G401 (cell line): ENCODE measurements at regions not wholly inside any gene's neighbourhood (a gene's known extent, or its start where the extent isn't known, plus 50 kb on each side); places are given as distances from the start of the nearest gene placed in this dataset.
"Not testable (repeated sequence)": the region's sequence is repeated elsewhere in the genome, so short reads cannot be mapped to it uniquely, and the experiment has no call there.

Source experiments
- DNase-seq: peaks from one replicate; pipeline ENCODE4 v3.0.0-alpha.2; 2015; ENCODE audit warnings: low spot score
- in situ Hi-C: cut with HindIII; loops from 2 replicates; pipeline ENCODE4 v1.10.0; 2016; ENCODE audit warnings: low sequenced_read_pairs, mixed read lengths

GRCh38 chr1:219863816-219864215 is 64.5 kb downstream of the SLC30A10 start:
- DNase-seq, in situ Hi-C loops: not testable (repeated sequence)

DNA sequence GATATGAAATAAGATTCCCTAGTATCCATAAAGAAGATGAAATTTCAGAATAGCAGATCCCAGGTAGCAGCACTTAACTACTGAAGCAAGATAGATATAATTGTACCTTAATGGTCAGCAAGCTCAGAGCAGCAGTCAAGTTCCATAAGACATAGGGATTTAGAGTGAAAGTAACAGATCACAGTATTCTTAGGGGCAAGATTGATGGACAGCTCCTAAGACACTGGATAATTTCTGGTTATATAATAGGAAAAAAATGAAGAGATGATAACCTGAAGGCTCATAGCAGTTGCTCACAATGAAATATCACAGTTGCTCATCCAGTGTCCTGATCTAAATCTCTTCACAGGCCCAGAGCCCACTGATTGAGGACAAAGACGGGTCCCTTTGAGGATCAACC is 66.0 kb downstream of the SLC30A10 start:
- no peak for DNase-seq
- in situ Hi-C loops, result no loop called here

DNA sequence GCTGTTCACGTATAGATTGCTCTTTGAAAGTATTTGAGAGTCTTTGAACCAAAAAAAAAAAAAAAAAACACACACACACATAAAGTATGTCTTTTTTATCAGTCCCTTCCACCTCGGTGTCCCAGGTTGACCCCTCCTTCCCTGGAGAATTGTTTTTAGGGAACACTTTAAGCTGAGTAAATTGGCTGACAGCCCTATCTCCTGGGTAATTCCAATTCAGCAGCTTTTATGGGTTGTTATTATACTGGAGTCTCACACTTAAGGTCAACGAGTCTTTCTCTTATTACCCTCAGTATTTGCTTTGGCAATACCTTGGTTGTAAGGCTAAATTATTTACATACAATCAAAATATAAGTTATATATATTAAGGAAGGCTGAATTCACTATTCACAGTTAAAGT is 69.4 kb downstream of the SLC30A10 start:
- DNase-seq, result no peak
- in situ Hi-C loops, result no loop called here

- DNase-seq, result no peak
- in situ Hi-C loops, result no loop called here
These were observed 81.0 kb downstream of the SLC30A10 start for GRCh38 chr1:219847215-219847855.

- in situ Hi-C loops, DNase-seq: not testable (repeated sequence)
These were observed 88.8 kb downstream of the SLC30A10 start for GRCh38 chr1:219839595-219839994.

- in situ Hi-C loops, result no loop called here
- no peak for DNase-seq
These were observed 90.4 kb downstream of the SLC30A10 start for GRCh38 chr1:219837994-219838294.

DNA sequence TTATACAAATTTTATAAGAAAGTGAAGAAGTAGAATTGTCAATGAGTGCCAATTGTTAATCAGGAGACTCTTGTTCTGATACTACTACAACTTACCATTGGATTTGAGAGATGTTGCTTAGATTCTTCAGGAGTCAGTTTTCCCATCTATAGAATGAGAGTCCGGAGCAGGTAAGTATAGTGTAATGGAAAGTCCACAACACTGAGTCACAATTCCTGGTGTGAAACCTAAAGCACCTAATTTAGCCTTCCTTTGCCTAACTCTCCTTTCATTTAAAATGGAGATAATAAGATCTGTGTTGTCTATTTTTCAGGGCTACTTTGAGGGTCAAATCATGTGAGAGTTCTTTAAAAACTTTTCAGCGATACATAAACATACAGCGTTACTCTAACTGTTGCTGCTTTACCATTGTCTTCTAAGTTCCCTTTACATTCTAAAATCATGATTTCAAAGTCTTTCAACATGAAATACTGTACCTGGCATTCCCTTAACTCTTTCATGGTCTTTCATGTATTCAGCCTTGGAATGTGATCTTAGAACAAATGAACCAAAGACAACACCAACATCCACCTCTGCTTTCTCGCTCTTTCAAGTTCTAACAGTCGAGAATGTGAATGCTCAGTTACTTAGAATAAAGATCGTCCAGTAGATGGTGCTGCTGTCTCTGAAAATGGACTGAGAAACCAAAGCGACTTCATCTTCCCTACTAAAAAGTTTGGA is 90.9 kb downstream of the SLC30A10 start:
- DNase-seq, result peak; percentile 41
- in situ Hi-C loops, result no loop called here

DNA sequence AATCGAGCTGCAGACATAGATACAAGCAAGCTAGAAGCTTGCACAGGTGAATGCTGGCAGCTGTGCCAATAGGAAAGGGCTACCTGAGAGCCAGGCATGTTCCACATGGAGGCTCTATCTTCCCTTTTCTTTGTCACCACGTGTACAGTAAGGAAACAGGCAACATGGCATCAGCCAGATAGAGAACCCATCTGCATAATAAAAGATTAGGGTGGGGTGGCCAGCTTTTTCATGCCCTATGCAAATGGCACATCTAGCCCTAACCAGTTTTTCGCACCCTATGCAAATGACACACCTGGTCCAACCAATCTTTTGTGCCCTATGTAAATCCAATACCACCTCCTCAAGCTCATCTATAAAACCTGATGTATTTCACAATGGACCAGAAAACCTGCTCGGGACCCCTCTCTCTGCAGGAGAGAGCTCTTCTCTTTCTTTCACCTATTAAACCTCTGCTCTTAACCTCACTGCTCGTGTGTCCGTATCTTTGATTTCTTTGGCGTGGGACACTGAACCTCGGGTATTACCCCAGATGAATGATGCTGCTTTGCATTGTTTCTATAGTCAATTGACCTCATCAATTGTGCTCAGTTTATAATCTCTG is 93.9 kb downstream of the SLC30A10 start:
- in situ Hi-C loops, result no loop called here
- DNase-seq, result no peak

DNA sequence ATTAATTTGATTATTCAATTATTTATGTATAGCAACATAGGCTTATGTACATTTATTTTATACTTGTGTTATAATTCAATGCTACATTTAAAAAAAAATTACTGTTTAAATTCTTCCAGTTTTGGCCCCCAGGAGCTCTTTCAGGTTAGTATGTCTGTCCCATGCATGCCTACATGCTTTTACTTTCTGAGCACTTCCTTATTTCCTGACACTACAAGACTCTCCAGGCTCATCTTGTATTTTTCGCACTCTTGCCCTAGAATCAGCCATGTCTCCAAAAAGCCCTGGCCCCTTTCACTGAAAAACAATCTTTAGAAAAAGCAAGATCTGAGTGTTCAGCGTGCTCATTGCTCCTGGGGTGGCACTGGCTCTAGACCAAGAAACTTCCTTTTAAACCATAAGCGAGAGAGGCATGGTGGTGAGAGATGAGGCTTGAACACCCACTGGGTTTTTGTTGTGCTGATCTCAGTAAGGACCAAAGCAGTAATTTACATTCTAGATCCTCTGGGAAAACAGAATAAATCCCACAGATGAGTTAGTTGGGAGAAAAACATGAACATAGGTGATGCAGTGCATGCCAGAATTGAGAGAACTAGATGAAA is 95.0 kb downstream of the SLC30A10 start:
- in situ Hi-C loops, result no loop called here
- peak; percentile 17 for DNase-seq

- DNase-seq, result no peak
- in situ Hi-C loops, result no loop called here
These were observed 102.1 kb downstream of the SLC30A10 start for GRCh38 chr1:219826290-219826689.

DNA sequence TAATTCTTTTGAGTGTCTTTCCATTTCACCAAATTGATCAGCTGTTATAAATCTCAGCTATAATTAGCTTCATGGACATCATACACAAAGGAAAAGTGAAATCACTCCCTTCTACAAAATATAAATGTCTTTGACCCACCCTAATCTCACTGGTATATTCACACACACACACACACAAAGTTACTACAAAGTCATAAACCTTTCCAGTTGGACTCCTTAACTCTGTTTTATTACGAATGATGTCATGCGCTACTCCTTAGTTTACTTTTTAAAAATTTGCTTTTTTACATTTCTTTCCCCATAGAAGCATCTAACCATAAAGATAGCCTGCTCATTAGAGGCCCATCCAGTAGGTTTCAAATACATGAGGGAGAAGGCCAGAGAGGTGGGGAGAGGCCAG is 103.0 kb downstream of the SLC30A10 start:
- in situ Hi-C loops, result no loop called here
- no peak for DNase-seq

- DNase-seq, result no peak
- in situ Hi-C loops, result no loop called here
These were observed 104.0 kb downstream of the SLC30A10 start for GRCh38 chr1:219824338-219824737.

GRCh38 chr1:219820551-219820950 is 107.8 kb downstream of the SLC30A10 start:
- in situ Hi-C loops, result no loop called here
- no peak for DNase-seq

DNA sequence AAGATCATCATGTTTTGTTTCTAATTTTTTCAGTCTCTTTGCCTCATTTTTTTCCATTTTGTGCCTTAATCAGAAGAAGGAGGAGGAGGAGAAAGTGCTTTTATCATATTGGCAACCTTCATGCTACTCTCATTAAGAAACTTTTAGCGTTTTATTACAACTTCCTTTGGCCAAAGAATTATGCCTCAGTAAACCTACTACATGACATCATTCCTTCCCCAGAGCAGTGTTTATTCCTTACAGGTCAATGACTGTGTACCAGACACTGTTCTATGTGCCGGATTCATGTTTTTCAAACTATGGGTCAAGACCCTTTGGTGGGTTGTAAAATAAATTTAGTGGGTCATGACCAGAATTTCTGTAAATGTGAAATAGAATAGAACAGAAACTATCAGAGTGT is 110.4 kb downstream of the SLC30A10 start:
- in situ Hi-C loops, result no loop called here

GRCh38 chr1:219813294-219813693 is 115.1 kb downstream of the SLC30A10 start:
- in situ Hi-C loops, result no loop called here
- no peak for DNase-seq

More for the DNA sequence above, 110.4 kb downstream of the SLC30A10 start:
- no peak for DNase-seq

- peak; percentile 42 for DNase-seq
- in situ Hi-C loops, result no loop called here
These were observed 115.7 kb downstream of the SLC30A10 start for GRCh38 chr1:219812491-219813203.

DNA sequence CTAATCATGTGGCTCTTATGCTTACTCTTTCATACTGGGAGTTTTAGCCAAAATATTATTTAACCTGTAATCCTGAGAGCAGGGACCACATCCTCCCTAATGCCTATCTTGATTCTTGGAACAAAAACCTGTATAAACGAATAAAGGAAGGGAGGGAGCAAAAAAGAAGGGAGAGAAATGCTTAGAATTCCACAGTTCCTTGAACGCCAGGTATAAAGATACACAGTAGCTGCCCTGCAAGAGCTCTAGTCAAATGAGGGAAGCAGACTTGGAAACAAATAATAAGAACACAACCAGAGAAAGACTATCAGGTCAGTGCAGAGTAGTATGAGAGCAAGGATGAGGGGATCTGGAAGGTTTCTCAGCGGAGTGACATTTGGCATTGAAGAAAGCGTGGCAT is 116.3 kb downstream of the SLC30A10 start:
- no peak for DNase-seq
- in situ Hi-C loops, result no loop called here

DNA sequence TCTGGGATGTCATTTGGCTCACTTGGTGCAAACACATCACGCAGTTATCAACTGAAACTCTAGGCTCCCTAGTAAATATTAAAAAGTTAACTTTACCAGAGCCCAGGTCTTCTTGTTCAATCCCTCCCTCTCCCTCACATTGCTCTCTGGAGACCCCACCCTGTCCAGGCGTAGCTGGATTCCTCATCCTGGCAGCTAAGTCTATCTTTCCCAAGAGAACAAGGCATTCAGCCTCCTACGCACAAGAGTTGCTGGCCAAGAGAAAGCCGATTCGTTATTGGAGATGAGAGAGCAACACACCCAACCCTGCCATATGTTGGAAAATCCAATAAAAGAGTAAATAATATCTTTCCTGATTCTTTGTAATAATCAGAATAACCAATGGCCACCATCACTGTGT is 117.9 kb downstream of the SLC30A10 start:
- no peak for DNase-seq
- in situ Hi-C loops, result no loop called here

DNA sequence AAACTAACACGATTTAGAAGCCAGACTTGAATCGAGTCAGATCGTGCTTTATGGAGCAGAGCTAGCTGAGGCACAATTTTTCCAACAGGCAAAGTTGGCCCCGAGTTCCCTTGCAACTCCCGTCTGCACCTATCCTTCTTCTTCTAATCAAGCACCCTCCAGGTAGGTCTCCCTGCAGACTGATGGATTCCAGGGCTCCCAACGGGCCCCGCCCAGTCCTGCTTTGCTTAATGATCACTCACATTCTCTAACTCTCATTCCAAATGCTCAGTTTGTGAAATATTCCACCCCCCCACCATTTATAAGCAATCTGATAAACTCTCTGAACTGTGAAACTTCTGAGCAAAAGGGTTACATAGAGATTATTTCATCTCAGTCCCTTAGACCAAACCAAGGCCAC is 119.6 kb downstream of the SLC30A10 start:
- in situ Hi-C loops, result no loop called here
- DNase-seq, result no peak

DNA sequence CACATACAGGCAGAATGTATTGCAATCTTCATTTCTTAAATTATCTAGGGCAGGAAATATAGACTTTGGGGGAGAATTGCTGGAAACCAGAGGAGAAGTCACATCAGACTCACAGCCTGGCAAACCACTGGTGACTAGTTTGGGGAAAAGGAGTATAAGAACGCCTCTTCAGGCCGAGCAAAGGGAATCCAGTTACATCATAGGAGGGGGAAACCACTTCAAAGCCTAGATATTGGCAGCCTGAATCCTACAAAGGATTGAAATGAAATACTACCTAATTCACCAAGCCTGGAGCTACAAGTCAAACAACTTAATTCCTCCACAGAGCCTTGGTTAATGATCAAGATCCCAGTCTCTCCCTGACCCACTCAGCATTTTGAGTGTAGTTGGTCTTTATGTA is 121.7 kb downstream of the SLC30A10 start:
- DNase-seq, result no peak
- in situ Hi-C loops, result no loop called here
